SK-N-SH (cell line): ENCODE measurements at regions not wholly inside any gene's neighbourhood (a gene's known extent, or its start where the extent isn't known, plus 50 kb on each side); places are given as distances from the start of the nearest gene placed in this dataset.

ENCODE experiments used
- CTCF ChIA-PET: fragments of 300-600, 350-600 bp; formaldehyde crosslinking; extraction: SDS; loops from one replicate; lab custom pipeline; 2021; lab: Yijun Ruan, JAX
- POLR2A ChIA-PET: fragments of 350-600 bp; sonication (Branson Sonifier 250); formaldehyde crosslinking; extraction: SDS; loops from one replicate; lab custom pipeline; 2020; ENCODE audit warnings: antibody characterized with exemption, inconsistent platforms; lab: Yijun Ruan, JAX
- DNase-seq: peaks from one replicate; pipeline ENCODE4 v3.0.0; 2012
- H2AFZ ChIP-seq: fragments of 200-600 bp; sonication (generic); 2 replicates; pipeline ENCODE4 v1.8.1; 2016; ENCODE audit warnings: antibody characterized with exemption, mild to moderate bottlenecking, low read depth
- H3F3A ChIP-seq: fragments of 200-600 bp; sonication (generic); replicated peaks from 2 replicates; pipeline ENCODE3; 2016; ENCODE audit warnings: antibody characterized with exemption, mild to moderate bottlenecking; ENCODE audit not compliant: insufficient read depth
- H3K27ac ChIP-seq, 2 experiments: fragments of 200-500 bp in 1 of 2; fragments of 200-600 bp in 1 of 2; sonication (Bioruptor generic) in 1 of 2; sonication (generic), shearing (Covaris generic) in 1 of 2; 2 replicates each; pipeline versions ENCODE4 v1.5.1 to v1.6.1; 2014 to 2016; ENCODE audit warnings: low read depth in 2 of 2, inconsistent platforms in 1 of 2, low read length in 1 of 2, mild to moderate bottlenecking in 1 of 2, mixed read lengths in 1 of 2
- H3K27me3 ChIP-seq: fragments of 200-600 bp; sonication (generic), shearing (Covaris generic); 2 replicates; pipeline ENCODE4 v1.6.1; 2016; ENCODE audit warnings: mixed run types; ENCODE audit not compliant: insufficient read depth
- H3K36me3 ChIP-seq, 2 experiments: fragments of 200-500 bp in 1 of 2; fragments of 200-600 bp in 1 of 2; sonication (Bioruptor generic) in 1 of 2; sonication (generic) in 1 of 2; replicated peaks in 1 of 2; 2 replicates each; pipeline versions ENCODE3 to v1.5.1; 2014 to 2016; ENCODE audit warnings: low read length in 1 of 2, mild to moderate bottlenecking in 1 of 2; ENCODE audit not compliant: insufficient read depth in 2 of 2, control insufficient read depth in 1 of 2
- H3K4me1 ChIP-seq, 2 experiments: fragments of 200-500 bp in 1 of 2; fragments of 200-600 bp in 1 of 2; sonication (Bioruptor generic) in 1 of 2; sonication (generic), shearing (Covaris generic) in 1 of 2; 2 replicates each; pipeline versions ENCODE4 v1.5.1 to v1.6.1; 2014 to 2016; ENCODE audit warnings: low read depth in 1 of 2, low read length in 1 of 2, mixed run types in 1 of 2; ENCODE audit not compliant: insufficient read depth in 2 of 2, control insufficient read depth in 1 of 2
- H3K4me2 ChIP-seq: fragments of 200-600 bp; sonication (generic), shearing (Covaris generic); 2 replicates; pipeline ENCODE4 v1.6.1; 2017; ENCODE audit warnings: mixed run types
- H3K4me3 ChIP-seq, 2 experiments: fragments of 200-500 bp in 1 of 2; fragments of 200-600 bp in 1 of 2; sonication (Bioruptor generic) in 1 of 2; sonication (generic), shearing (Covaris generic) in 1 of 2; 2 replicates each; pipeline versions ENCODE4 v1.5.1 to v1.8.1; 2014 to 2016; ENCODE audit warnings: low read depth in 2 of 2, inconsistent platforms in 1 of 2, low read length in 1 of 2, mild to moderate bottlenecking in 1 of 2, mixed read lengths in 1 of 2, moderate library complexity in 1 of 2
- H3K79me2 ChIP-seq: fragments of 200-600 bp; sonication (generic); 2 replicates; pipeline ENCODE4 v1.8.1; 2017; ENCODE audit warnings: mild to moderate bottlenecking; ENCODE audit not compliant: insufficient read depth
- H3K9ac ChIP-seq: fragments of 200-600 bp; sonication (generic); 2 replicates; pipeline ENCODE4 v1.6.1; 2017; ENCODE audit warnings: mixed run types
- H3K9me2 ChIP-seq: fragments of 200-600 bp; sonication (generic); 2 replicates; pipeline ENCODE4 v1.6.1; 2017; ENCODE audit warnings: mixed run types
- H3K9me3 ChIP-seq: fragments of 200-600 bp; sonication (generic); 2 replicates; pipeline ENCODE4 v1.6.1; 2017; ENCODE audit warnings: mixed run types, mild to moderate bottlenecking, moderate library complexity
- H4K20me1 ChIP-seq: fragments of 200-600 bp; sonication (generic); 2 replicates; pipeline ENCODE4 v1.6.1; 2017; ENCODE audit warnings: mild to moderate bottlenecking, mixed run types; ENCODE audit not compliant: insufficient read depth
- GABPA ChIP-seq: IDR thresholded peaks from 2 replicates; pipeline ENCODE4 v1.4.0; 2012; ENCODE audit warnings: low read depth, mild to moderate bottlenecking
- JUND ChIP-seq: IDR thresholded peaks from 2 replicates; pipeline ENCODE4 v1.4.0; 2012
- MEF2A ChIP-seq: IDR thresholded peaks from 2 replicates; pipeline ENCODE4 v1.4.0; 2012; ENCODE audit warnings: low read depth, borderline replicate concordance
- MXI1 ChIP-seq: IDR thresholded peaks from 2 replicates; pipeline ENCODE4 v1.6.1; 2012; ENCODE audit warnings: mild to moderate bottlenecking, low read depth, low read length, improper control_type of control experiment
- NFIC ChIP-seq: IDR thresholded peaks from 2 replicates; pipeline ENCODE4 v1.4.0; 2012; ENCODE audit warnings: borderline replicate concordance
- RXRA ChIP-seq: IDR thresholded peaks from 2 replicates; pipeline ENCODE4 v1.4.0; 2012; ENCODE audit warnings: low read depth, mild to moderate bottlenecking, borderline replicate concordance
- SIN3A ChIP-seq: IDR thresholded peaks from 2 replicates; pipeline ENCODE4 v1.6.1; 2012; ENCODE audit warnings: low read depth, mild to moderate bottlenecking, low read length, moderate library complexity, borderline replicate concordance
- TEAD4 ChIP-seq: IDR thresholded peaks from 2 replicates; pipeline ENCODE4 v1.4.0; 2012; ENCODE audit warnings: mild to moderate bottlenecking, borderline replicate concordance; ENCODE audit not compliant: insufficient read depth
- WGBS: methylation state at CpG from one replicate; pipeline ENCODE4 v1.1.6; 2017; ENCODE audit warnings: low lambda C conversion rate; 5-methylcytosine and 5-hydroxymethylcytosine counted together
- TF ChIP-seq, protein P1 (sequence below): IDR thresholded peaks from 2 replicates; pipeline ENCODE4 v1.6.1; 2012; ENCODE audit warnings: mild to moderate bottlenecking, low read depth, low read length, moderate library complexity
- TF ChIP-seq, protein P2 (sequence below): IDR thresholded peaks from 2 replicates; pipeline ENCODE4 v1.4.0; 2012; ENCODE audit warnings: low read depth, borderline replicate concordance
- TF ChIP-seq, protein P3 (sequence below): fragments of 150-350 bp; IDR thresholded peaks from 2 replicates; pipeline ENCODE4 v1.6.1; 2017; ENCODE audit warnings: antibody characterized with exemption, low read length, low read depth, borderline replicate concordance

DNA sequence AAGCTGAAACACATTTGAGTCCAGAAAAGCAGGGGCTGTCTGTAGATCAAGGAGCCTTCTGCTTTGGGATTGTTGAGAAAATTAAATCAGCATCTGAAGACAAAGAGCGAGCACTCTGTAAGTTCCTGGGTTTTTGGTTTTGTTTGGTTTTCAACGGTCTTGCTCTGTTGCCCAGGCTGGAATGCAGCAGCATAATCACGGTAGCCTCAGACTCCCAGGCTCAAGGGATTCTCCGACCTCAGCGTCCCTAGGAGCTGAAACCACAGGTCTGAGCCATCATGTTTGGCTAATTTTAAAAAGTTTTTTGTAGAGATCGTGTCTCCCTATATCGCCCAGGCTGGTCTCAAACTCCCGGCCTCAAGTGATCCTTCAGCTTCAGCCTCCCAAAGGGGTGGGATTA, 266.5 kb upstream of the ADAMTS16 start:
- Histone ChIP-seq H3F3A (no peaks in the 10 kb centered on the region), H3K4me1 (no peaks in the 10 kb centered on the region), H3K4me2 (no peak overlapping the region), H3K4me3 (no peak overlapping the region), H3K9me2 (no peaks in the 10 kb centered on the region), H3K79me2 (no peaks in the 10 kb centered on the region), H4K20me1 (no peaks in the 10 kb centered on the region), H3K9me3 (no peaks in the 10 kb centered on the region), H3K27me3 (peaks cover 20% of the 10 kb centered on the region; the same call in 1 of the 2 replicates), H2AFZ (no peak overlapping the region), H3K27ac (no peak overlapping the region), H3K36me3 (no peaks in the 10 kb centered on the region), H3K9ac (no peak overlapping the region)
- WGBS: 39% methylated on average over 7 of the region's 8 CpGs
- TF ChIP-seq NFIC (no peak), RXRA (no peak), JUND (no peak), TEAD4 (no peak), SIN3A (no peak), MXI1 (no peak)
- TF ChIP-seq, protein P1, sequence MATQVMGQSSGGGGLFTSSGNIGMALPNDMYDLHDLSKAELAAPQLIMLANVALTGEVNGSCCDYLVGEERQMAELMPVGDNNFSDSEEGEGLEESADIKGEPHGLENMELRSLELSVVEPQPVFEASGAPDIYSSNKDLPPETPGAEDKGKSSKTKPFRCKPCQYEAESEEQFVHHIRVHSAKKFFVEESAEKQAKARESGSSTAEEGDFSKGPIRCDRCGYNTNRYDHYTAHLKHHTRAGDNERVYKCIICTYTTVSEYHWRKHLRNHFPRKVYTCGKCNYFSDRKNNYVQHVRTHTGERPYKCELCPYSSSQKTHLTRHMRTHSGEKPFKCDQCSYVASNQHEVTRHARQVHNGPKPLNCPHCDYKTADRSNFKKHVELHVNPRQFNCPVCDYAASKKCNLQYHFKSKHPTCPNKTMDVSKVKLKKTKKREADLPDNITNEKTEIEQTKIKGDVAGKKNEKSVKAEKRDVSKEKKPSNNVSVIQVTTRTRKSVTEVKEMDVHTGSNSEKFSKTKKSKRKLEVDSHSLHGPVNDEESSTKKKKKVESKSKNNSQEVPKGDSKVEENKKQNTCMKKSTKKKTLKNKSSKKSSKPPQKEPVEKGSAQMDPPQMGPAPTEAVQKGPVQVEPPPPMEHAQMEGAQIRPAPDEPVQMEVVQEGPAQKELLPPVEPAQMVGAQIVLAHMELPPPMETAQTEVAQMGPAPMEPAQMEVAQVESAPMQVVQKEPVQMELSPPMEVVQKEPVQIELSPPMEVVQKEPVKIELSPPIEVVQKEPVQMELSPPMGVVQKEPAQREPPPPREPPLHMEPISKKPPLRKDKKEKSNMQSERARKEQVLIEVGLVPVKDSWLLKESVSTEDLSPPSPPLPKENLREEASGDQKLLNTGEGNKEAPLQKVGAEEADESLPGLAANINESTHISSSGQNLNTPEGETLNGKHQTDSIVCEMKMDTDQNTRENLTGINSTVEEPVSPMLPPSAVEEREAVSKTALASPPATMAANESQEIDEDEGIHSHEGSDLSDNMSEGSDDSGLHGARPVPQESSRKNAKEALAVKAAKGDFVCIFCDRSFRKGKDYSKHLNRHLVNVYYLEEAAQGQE: no peak
- TF ChIP-seq, protein P2, sequence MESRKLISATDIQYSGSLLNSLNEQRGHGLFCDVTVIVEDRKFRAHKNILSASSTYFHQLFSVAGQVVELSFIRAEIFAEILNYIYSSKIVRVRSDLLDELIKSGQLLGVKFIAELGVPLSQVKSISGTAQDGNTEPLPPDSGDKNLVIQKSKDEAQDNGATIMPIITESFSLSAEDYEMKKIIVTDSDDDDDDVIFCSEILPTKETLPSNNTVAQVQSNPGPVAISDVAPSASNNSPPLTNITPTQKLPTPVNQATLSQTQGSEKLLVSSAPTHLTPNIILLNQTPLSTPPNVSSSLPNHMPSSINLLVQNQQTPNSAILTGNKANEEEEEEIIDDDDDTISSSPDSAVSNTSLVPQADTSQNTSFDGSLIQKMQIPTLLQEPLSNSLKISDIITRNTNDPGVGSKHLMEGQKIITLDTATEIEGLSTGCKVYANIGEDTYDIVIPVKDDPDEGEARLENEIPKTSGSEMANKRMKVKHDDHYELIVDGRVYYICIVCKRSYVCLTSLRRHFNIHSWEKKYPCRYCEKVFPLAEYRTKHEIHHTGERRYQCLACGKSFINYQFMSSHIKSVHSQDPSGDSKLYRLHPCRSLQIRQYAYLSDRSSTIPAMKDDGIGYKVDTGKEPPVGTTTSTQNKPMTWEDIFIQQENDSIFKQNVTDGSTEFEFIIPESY: no peak
- TF ChIP-seq, protein P3, sequence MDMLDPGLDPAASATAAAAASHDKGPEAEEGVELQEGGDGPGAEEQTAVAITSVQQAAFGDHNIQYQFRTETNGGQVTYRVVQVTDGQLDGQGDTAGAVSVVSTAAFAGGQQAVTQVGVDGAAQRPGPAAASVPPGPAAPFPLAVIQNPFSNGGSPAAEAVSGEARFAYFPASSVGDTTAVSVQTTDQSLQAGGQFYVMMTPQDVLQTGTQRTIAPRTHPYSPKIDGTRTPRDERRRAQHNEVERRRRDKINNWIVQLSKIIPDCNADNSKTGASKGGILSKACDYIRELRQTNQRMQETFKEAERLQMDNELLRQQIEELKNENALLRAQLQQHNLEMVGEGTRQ: no peak
- CTCF ChIA-PET: interaction anchor here (1.0 to 1.5 kb wide), 2 partner anchors 11 to 190 kb away, joined by 3 to 4 read pairs; no protein-coding TSS in a partner anchor
- POLR2A ChIA-PET: no interaction called here
- DNase-seq: no peak

DNA sequence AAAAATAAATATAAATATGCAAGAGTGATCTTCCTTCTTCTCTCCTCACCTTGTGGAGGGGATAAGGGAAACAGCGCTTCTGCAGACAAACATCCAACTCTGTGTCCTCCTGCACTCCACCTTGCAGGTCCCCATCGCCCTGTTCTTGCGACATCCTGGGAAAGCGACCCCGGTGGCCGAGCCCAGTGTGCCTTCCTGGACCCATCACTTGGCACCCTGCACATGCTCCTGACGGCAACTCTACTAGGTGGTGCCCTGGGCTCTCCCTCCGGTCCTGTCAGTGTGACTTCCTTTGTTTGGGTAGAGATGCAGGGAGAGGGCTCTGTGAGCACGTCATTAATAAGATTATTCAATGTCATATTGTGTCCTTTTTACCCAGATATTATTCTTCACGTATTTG, 266.0 kb upstream of the ADAMTS16 start:
- DNase-seq: no peak
- CTCF ChIA-PET: interaction anchor here (2.9 kb wide), 1 partner anchor 12 kb away, joined by 12 read pairs; no protein-coding TSS in a partner anchor
- H2AFZ ChIP-seq: no peak overlapping the region
- H3K27ac ChIP-seq: no peak overlapping the region
- no peak for TF ChIP-seq NFIC
- no peak for TF ChIP-seq GABPA
- no peak for TF ChIP-seq MEF2A
- TF ChIP-seq RXRA: no peak
- H4K20me1 ChIP-seq: no peaks in the 10 kb centered on the region
- H3K4me1 ChIP-seq: no peaks in the 10 kb centered on the region
- no peaks in the 10 kb centered on the region for H3K9me3 ChIP-seq
- H3K9ac ChIP-seq: no peak overlapping the region
- H3K9me2 ChIP-seq: no peaks in the 10 kb centered on the region
- no peak overlapping the region for H3K4me2 ChIP-seq
- no peaks in the 10 kb centered on the region for H3K79me2 ChIP-seq
- POLR2A ChIA-PET: no interaction called here
- no peaks in the 10 kb centered on the region for H3F3A ChIP-seq
- 28% methylated on average over 9 of the region's 10 CpGs for WGBS
- no peak overlapping the region for H3K4me3 ChIP-seq
- H3K27me3 ChIP-seq: peaks cover 20% of the 10 kb centered on the region; the same call in 1 of the 2 replicates
- H3K36me3 ChIP-seq: no peaks in the 10 kb centered on the region
